HG03175 (cell line): ENCODE measurements at regions not wholly inside any gene's neighbourhood (a gene's known extent, or its start where the extent isn't known, plus 50 kb on each side); places are given as distances from the start of the nearest gene placed in this dataset.

Source experiments
- ATAC-seq: cut with Tn5 transposase; IDR thresholded peaks from one replicate; pipeline ENCODE4 v1.9.1; 2021; ENCODE audit warnings: mild to moderate bottlenecking, moderate library complexity; ENCODE audit not compliant: unreplicated experiment

DNA sequence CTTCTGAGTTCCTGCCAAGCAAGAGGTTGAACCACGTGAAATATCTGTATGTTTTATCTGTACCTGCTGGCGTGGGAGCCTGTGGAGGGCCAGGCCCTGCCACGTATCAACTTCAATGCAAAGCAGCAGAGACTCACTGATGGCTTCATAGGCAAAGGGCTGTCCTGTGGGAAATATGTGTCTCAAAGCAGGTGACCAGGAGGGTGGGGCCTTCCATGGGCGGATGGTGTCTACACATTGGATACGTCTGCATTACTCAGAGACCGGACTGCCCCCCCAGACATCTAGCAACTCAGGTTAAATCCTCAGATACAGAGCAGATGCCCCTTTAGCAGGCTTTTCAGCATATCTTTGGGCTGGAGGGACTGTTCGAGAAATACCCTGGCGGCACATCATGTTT, 210.8 kb upstream of the C1orf174 start:
- ATAC-seq = no peak

- ATAC-seq = no peak
These were observed 213.8 kb upstream of the C1orf174 start for GRCh38 chr1:4113897-4114296.

DNA sequence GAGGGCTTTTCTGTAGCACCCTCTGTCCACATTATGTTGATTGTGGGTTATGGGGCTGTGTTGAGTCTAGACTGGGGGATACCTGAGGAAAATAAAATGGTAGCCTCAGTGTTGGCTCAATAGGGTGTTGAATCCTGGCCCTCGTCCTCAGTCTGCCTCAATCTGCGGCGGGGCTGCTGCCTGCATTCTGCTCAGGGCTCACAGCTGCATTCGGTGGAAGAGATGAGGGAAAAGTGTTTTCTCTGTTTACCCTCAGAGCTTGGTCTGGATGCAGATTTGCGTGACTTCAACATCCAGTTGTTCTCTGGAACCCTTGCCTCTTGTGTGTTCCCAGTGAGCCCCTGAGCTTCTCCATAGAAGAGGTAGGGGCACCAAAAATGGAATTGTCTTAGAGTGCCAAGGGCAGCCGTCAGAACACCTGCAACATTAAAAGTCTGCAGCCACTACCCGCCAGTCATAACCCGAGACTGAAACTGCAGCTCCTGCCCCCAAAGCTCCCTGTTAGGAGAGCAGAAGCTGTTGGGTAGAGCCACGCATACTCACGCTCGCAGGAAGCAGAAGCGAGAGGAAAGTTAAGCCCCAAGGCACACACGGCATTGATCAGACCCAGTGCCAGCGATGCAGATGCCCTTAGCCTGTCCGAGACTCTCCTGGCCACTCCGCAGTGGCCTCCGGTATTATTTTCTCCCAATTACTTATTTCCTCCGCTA, 215.3 kb upstream of the C1orf174 start:
- ATAC-seq = no peak

GRCh38 chr1:4117196-4117595, 217.1 kb upstream of the C1orf174 start:
- no peak for ATAC-seq

DNA sequence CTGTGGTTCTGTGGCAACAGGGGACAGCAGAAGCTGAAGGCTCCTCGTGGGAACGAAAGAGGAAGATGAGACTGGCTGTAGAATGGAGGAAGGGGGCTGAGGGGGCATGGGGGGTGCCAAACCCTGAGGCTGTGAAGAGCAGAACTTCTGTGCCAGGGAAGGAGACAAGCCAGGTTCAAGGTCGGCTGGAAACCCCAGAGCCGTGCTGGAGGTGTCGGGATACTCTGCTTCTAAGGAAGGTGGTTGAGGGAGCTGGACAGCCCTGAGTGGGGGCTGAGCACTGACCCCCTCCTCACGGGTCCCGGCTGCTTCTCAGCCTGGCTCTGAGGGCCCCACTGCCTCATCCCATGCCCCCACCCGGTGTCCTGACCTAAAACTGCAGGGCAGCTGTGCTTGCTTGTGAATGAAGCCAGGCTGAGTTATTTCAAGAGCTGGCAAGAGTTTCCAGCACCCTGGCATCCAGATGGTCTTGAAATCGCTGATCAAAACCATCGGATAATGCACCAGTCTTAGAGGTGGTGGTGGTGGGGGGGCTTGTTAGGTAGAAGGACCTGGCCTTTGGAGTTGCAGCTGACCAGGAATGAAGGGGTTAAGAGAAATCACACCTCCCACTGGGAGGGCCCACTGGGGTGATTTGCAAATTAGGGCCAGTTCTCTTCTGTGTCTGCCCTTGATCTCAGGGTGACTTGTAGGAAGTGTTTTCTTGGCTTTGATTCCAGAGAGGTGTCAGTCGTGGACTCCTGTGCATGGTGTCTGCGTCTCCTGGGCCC, 218.9 kb upstream of the C1orf174 start:
- ATAC-seq = no peak

GRCh38 chr1:4119516-4120220, 219.6 kb upstream of the C1orf174 start:
- ATAC-seq = no peak

DNA sequence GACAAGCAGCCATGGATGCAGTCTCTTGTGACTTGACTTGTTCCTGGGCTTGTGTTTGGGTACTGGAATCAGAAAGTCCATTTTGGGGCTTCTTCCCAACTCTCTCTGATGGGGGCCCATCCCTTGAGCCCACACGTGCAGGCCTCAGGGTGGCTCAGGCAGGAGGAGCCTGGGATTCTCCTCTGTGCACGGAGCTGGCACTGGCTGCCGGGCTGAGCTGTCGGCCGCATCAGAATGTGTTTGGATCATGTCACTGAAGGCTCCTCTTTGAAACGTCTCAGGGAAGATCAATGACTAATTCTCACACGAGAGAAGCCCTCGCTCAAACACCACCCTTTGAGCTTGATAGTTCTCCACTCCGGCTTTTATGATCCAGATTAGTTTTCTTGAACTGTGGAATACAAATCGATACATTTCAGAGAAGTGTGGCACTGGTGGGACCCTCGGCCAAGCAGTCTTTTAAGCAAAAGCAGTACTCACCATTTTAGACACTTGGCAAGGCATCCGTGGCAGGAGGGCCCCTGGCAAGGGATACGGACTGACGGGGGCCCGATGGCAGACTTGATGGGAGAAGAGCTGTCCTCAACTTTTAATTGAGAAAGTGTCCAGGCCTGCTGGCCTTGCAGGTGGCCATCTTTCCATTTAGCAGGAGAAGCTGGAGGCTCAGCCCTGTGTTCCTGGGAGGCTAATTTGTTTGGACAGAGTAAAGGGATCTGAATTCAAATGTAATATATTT, 220.7 kb upstream of the C1orf174 start:
- ATAC-seq = no peak

DNA sequence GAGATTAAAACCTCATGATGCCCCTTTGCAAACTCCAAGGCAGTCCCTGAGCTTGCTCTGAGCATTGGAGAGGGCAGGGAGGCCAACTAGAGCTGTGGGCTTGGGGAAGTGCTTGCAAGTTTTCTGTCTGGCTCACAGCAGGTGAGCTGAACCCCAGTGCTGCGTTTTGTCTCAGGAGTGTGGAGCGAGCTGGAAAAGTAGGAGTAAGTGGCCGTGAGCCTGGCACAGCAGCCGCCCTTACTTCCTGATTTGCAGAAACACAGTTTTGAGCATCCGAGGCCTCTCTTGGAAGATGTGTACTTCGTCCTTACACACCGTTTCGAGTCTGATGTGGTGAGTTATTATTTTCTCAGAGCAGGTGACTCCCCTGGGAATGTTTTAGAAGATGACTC, 221.2 kb upstream of the C1orf174 start:
- ATAC-seq = no peak

GRCh38 chr1:4121834-4122512, 221.9 kb upstream of the C1orf174 start:
- ATAC-seq = no peak

DNA sequence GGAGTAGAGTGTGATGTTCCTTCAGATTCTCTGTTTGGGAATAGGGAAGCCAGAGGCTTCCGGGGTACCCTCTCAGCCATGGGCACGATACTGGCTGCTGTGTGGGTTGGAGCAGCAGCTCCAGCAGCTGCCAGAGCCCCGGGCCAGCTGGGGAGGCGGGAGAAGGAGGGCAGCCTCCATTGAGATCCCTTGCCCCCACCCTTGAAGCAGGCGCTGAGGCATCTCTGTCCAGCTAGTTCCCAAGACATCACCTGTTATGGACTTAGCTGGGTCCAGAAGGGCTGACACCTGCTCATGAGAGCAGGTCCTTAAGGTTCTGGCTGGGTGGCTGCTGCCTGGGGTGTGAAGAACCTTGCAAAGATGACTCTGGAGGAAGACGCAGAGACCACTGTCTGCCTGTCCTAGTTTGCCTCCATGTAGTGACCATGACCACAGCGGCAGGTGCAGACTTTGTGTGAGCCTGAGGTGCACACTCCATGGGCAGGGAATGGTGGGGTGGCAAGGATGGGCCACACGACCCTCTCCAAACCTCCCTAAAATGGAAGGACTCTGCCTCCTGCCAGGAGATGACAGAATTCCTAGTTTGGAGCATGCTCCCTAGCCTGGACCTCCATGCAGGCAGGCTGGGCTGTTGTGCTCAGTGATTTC, 222.6 kb upstream of the C1orf174 start:
- no peak for ATAC-seq

GRCh38 chr1:4124631-4125145, 224.6 kb upstream of the C1orf174 start:
- ATAC-seq = no peak

GRCh38 chr1:4126251-4126650, 226.2 kb upstream of the C1orf174 start:
- no peak for ATAC-seq

DNA sequence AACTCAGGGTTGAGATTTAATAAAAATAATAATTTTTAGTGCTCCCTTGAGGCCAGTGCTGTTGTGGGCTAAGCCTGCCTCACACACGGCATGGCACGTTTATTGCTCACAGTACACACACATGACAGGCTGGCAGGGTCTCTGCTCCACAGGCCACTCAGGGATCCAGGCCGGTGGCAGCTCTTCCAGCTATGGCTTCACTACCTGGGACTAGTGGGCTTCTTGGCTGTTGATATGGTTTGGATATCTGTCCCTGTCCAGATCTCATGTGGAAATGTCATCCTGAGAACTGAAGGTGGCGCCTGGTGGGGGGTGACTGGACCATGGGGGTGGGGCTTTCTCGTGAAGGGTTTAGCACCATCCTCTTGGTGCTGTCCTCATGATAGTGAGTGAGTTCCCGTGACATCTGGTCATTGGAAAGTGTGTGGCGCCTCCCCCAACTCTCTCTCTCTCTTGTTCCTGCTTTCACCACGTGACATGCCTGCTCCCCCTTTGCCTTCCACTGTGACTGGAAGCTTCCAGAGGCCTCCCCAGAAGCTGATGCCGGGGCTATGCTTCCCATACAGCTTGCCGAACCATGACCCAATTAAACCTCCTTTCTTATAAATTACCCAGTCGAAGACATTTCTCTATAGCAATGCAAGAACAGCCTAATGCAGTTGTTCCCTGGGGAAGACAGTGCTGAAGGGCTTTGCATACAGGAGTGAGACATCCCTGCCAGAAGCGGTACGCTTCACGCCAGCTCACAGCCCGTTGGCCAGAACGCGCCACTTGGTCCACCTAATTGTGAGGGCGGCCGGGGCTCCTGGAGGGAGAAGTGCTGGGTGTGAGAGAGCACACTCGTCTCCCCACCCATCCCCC, 226.9 kb upstream of the C1orf174 start:
- no peak for ATAC-seq

DNA sequence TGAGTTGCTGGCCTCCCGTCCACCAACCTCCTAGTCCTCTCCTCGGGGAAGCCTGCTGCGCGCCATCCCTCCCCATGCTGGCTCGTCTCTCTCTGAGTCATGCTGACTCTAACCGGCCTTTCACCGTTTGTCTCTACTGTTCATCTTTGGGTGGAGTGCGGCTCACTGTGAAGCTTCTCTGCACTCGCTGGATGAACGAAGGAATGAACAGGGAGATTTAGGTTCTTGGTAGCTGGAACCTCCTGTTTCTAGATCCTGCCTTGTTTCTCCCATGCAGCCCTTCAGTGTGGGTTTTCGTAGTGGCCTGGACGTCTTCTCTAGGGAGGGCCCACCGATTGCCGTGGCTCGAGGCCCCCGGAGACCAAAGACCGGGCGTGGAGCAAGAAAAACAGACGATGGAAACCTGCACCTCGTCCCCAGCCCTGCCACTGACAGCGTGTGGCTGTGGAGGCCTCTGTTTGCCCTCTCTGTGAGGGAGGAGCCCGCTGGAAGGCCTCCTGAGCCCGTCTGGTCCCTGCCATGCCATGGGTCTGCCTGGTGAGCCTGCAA, 227.6 kb upstream of the C1orf174 start:
- no peak for ATAC-seq

- ATAC-seq = no peak
These were observed 228.5 kb upstream of the C1orf174 start for GRCh38 chr1:4128616-4129015.

DNA sequence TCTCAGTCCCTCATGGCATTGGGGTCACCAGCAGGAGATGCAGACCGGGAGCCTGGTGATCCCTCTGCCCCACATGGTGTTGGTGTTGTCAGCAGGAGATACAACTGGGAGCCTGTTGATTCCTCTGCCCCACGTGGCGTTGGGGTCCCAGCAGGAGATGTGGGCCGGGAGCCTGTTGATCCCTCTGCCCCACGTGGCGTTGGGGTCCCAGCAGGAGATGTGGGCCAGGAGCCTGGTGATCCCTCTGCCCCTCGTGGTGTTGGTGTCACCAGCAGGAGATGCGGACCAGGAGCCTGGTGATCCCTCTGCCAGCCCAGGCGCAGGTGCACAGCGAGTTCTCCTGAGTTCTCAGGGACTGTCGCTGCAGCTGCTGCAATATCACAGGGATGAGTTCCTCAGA, 229.6 kb upstream of the C1orf174 start:
- ATAC-seq = no peak

DNA sequence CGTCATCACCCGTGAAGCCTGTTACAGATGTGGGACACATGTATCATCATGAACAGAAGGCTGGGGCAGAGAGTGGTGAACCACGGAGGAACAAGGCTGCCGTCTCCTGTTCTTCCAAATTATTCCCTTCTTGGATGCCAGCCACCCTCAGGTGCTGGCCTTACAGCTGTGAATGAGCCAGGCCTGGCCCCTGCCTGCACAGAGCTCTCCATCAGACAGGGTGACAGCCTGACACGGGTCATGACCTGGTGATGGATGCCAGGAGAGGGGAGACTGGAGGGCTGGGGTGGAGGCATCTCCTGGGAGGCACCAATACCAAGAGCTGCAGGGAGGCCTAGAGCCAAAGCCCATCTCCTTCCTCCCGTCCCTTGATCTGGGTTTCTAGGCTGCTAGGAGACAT, 230.0 kb upstream of the C1orf174 start:
- no peak for ATAC-seq

GRCh38 chr1:4131734-4132133, 231.7 kb upstream of the C1orf174 start:
- no peak for ATAC-seq
